ENCODE measurements at regions not wholly inside any gene's neighbourhood (a gene's known extent, or its start where the extent isn't known, plus 50 kb on each side); places are given as distances from the start of the nearest gene placed in this dataset.

DNA sequence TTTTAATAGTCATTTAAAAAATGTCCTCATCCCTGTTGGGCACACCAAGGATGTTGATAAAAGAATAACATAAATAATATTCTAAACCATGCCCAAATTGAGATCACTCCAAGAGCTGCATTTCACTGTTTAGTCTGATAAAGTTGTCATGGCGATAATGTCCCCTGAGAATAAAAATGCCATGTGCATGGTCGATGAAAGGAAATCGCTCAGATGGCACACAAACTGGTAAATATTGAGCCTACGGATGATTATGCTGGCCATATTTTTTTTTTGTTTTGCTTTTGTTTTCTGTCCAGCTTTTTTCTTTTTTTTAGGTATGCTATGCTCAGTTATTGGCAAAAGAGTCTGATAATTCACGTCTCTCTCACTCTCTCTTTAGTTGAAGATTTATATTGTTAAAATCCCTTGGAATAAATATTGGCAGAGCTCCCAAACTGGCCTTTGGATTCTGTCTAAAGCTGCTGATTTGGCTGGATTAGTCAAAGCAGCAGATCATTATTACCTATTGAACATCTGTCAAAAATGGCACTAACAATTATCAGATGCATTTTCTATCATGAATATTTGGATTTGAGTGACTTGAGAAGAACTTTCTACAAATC is 643.8 kb downstream of the SQOR start:
- no peaks in the 10 kb centered on the region for H3K9me3 Mint-ChIP-seq
- H3K27me3 Mint-ChIP-seq = no peaks in the 10 kb centered on the region
- no peak for TF ChIP-seq CTCF (IDR thresholded peaks at IDR 0.05)
- H3K4me3 Mint-ChIP-seq = no peak overlapping the region
- H3K36me3 Mint-ChIP-seq (ENCODE audit: low read depth) = no peaks in the 10 kb centered on the region
- no peak overlapping the region for H3K27ac Mint-ChIP-seq
- Histone ChIP-seq H3K4me1 (ENCODE audit: insufficient read depth, low read length) (no peaks in the 10 kb centered on the region), H3K36me3 (ENCODE audit: insufficient read depth, low read length) (no peaks in the 10 kb centered on the region), H3K4me3 (ENCODE audit: low read length) (no peak overlapping the region), H3K27me3 (ENCODE audit: control insufficient read depth in 1 of 2, insufficient read depth in 2 of 2, low read length in 2 of 2) (no peaks in the 10 kb centered on the region), H3K9me3 (ENCODE audit: control insufficient read depth in 1 of 2, insufficient read depth in 1 of 2, low read length in 2 of 2) (no peaks in the 10 kb centered on the region), H3K27ac (ENCODE audit: low read depth in 1 of 2, low read length in 2 of 2) (no peak overlapping the region)
- CTCF ChIA-PET = interaction anchor here (0.9 kb wide), 1 partner anchor 10 kb away, joined by 3 read pairs; no protein-coding TSS in a partner anchor
- ATAC-seq (ENCODE audit: poor library complexity) (no peak), DNase-seq (no peak)
- POLR2A ChIA-PET = no interaction called here
- intact Hi-C loops (cut with DNase I, micrococcal nuclease) = no loop called here
- H3K4me1 Mint-ChIP-seq (ENCODE audit: low read depth) = no peaks in the 10 kb centered on the region

DNA sequence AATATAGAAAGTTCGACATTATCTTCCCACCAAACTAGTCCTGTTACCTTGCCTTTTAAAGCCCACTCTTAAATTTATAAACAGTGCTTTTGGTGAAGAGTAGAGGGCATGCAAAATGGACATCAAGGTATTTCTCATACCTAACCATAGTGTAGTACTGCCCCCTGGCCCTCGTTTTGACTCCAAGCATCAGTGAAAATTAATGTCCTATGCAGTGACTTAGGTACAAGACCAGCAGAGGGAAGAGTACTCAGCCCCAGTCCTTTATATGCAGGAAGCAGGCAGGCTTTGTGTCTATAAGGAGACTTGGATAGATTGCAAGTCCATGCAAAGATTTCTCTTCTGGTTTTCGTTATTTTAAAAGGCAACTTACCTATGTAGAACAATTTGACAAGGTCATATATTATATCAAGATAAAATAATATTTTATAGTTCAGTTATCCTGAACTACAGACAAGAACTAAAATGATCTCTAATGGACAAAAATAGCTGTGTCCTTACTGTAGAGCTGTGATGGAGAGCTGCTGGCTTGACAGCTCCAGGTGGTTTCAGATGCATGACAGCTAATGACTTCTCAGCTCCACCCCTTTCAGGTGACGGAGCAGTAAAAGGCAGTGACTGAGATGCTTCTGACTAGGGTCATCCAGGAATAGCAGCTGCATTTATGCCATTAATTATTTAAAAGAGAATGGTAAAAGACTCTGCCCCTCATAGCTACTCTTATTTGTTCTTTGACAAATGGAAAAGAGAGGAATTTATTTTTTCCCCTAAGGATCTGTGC is 646.1 kb downstream of the SQOR start:
- no peaks in the 10 kb centered on the region for H3K27me3 ChIP-seq (ENCODE audit: control insufficient read depth in 1 of 2, insufficient read depth in 2 of 2, low read length in 2 of 2)
- Mint-ChIP-seq H3K36me3 (ENCODE audit: low read depth) (no peaks in the 10 kb centered on the region), H3K4me1 (ENCODE audit: low read depth) (no peaks in the 10 kb centered on the region), H3K27ac (no peak overlapping the region), H3K9me3 (peaks cover 6% of the 10 kb centered on the region), H3K4me3 (no peak overlapping the region), H3K27me3 (no peaks in the 10 kb centered on the region)
- H3K4me1 ChIP-seq (ENCODE audit: insufficient read depth, low read length) = no peaks in the 10 kb centered on the region
- H3K27ac ChIP-seq (ENCODE audit: low read depth in 1 of 2, low read length in 2 of 2) = no peak overlapping the region
- DNase-seq (no peak), ATAC-seq (ENCODE audit: poor library complexity) (no peak)
- ChIA-PET CTCF (no interaction called here), POLR2A (no interaction called here)
- H3K9me3 ChIP-seq (ENCODE audit: control insufficient read depth in 1 of 2, insufficient read depth in 1 of 2, low read length in 2 of 2) = no peaks in the 10 kb centered on the region
- H3K36me3 ChIP-seq (ENCODE audit: insufficient read depth, low read length) = no peaks in the 10 kb centered on the region
- no peak for TF ChIP-seq CTCF (IDR thresholded peaks at IDR 0.05)
- intact Hi-C loops (cut with DNase I, micrococcal nuclease) = no loop called here
- H3K4me3 ChIP-seq (ENCODE audit: low read length) = no peak overlapping the region

GRCh38 chr15:46293550-46293949 is 658.7 kb downstream of the SQOR start:
- no peak overlapping the region for H3K27ac ChIP-seq (ENCODE audit: low read depth in 1 of 2, low read length in 2 of 2)
- H3K27ac Mint-ChIP-seq = no peak overlapping the region
- no peaks in the 10 kb centered on the region for H3K4me1 ChIP-seq (ENCODE audit: insufficient read depth, low read length)
- no peak overlapping the region for H3K4me3 Mint-ChIP-seq
- no peaks in the 10 kb centered on the region for H3K4me1 Mint-ChIP-seq (ENCODE audit: low read depth)
- intact Hi-C loops (cut with DNase I, micrococcal nuclease) = no loop called here
- ChIA-PET POLR2A (no interaction called here), CTCF (no interaction called here)
- no peaks in the 10 kb centered on the region for H3K27me3 Mint-ChIP-seq
- no peak overlapping the region for H3K4me3 ChIP-seq (ENCODE audit: low read length)
- H3K36me3 Mint-ChIP-seq (ENCODE audit: low read depth) = no peaks in the 10 kb centered on the region
- no peaks in the 10 kb centered on the region for H3K9me3 ChIP-seq (ENCODE audit: control insufficient read depth in 1 of 2, insufficient read depth in 1 of 2, low read length in 2 of 2)
- TF ChIP-seq CTCF (IDR thresholded peaks at IDR 0.05) = no peak
- ATAC-seq (ENCODE audit: poor library complexity) (no peak), DNase-seq (no peak)
- peaks cover 7% of the 10 kb centered on the region for H3K9me3 Mint-ChIP-seq
- no peaks in the 10 kb centered on the region for H3K27me3 ChIP-seq (ENCODE audit: control insufficient read depth in 1 of 2, insufficient read depth in 2 of 2, low read length in 2 of 2)
- no peaks in the 10 kb centered on the region for H3K36me3 ChIP-seq (ENCODE audit: insufficient read depth, low read length)

Data from CD4-positive, alpha-beta T cell (primary cell).